GM18868 (cell line): ENCODE measurements at regions not wholly inside any gene's neighbourhood (a gene's known extent, or its start where the extent isn't known, plus 50 kb on each side); places are given as distances from the start of the nearest gene placed in this dataset.
"Not testable (repeated sequence)": the region's sequence is repeated elsewhere in the genome, so short reads cannot be mapped to it uniquely, and the experiment has no call there.

ENCODE experiments used
- ATAC-seq: cut with Tn5 transposase; IDR thresholded peaks from one replicate; pipeline ENCODE4 v1.9.1; 2021; ENCODE audit warnings: mild to moderate bottlenecking, moderate library complexity; ENCODE audit not compliant: unreplicated experiment

- no peak for ATAC-seq
Measured at GRCh38 chr6:4677751-4678065, 98.5 kb upstream of the CDYL start.

- ATAC-seq: no peak
Measured at GRCh38 chr6:4677011-4677750, 99.0 kb upstream of the CDYL start.

DNA sequence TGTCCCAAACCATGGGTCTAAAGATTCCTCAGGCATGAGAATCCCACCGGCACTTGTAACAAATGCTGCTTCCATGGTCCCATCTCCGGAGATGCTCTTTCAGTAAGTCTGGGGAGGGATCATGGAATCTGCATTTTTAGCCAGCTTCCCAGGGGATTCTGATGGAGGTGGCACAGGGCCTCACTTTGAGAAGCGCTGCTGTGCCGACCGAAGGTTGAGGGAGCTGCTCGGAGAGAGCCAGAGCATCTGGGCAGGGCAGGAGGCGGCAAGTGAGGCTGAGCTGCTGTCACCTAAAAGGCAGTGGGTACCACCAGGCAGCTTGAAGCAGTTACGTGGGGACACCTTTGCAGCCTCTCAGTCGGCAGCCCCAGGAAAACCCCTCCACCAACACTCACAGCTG, 100.2 kb upstream of the CDYL start:
- ATAC-seq: no peak

GRCh38 chr6:4675121-4675520, 101.1 kb upstream of the CDYL start:
- no peak for ATAC-seq

GRCh38 chr6:4673861-4674260, 102.3 kb upstream of the CDYL start:
- ATAC-seq: no peak

DNA sequence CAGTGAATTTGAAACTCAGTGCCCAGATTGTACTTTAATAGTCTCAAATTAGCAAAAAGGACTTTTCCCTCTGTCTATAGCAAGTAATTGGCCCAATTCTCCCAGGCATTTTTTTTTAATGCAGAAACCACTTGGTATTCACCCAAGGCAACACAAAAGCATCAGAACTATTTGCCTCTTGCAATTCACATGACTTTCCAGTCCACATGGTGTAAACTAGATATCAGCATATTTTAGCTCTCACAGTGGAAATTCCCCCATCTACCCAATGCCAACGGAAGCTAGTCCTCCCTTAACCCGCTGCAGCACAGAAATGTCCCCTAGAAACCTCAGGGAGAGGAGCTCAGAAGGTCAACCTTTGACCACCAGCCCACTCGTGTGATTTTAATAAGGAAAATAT, 103.4 kb upstream of the CDYL start:
- no peak for ATAC-seq

DNA sequence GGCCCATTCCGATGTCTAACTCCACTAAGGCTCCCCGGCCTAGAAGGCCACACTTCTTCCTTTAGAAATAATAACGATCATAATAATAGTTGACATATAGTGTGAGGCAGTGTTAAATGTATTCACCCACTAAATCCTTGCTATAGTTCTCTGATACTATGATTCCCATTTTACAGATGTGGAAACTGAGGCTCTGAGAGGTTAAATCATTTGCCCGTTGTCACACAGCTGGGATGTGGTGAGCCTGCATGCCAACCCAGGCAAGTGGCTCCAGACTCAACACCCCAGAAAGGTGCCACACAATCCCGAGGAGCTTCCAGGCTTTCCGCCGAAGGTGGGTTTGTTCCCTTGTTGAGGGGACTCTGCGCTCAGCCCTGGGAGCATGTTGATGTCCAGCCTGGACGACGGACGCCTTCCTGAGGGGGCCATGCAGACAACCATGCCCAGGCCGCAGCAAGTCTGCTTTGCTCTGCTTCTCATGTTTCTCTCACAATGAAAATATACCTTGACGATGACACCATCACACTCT, 104.6 kb upstream of the CDYL start:
- ATAC-seq: no peak

- ATAC-seq: no peak
Measured at GRCh38 chr6:4670824-4671409, 105.3 kb upstream of the CDYL start.

DNA sequence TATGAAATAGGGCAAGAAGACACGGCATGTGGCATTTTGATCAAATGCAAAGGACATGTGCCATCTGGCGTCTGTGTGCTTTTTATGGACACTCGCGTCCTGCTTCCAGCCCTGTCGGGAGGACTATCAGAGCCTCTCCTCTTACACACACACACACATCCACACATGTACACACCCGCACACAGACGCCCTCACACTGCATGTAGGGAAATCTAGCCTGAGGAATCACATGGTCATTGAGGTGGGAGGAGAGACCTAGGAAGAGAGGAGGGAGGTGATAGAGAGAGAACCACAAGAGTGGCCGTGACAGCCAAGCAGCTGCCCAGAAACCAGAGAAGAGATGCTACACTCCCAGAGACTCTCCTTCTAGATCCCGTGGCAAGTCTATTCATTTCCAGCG, 105.9 kb upstream of the CDYL start:
- ATAC-seq: no peak

- no peak for ATAC-seq
Measured at GRCh38 chr6:4668271-4669179, 107.7 kb upstream of the CDYL start.

DNA sequence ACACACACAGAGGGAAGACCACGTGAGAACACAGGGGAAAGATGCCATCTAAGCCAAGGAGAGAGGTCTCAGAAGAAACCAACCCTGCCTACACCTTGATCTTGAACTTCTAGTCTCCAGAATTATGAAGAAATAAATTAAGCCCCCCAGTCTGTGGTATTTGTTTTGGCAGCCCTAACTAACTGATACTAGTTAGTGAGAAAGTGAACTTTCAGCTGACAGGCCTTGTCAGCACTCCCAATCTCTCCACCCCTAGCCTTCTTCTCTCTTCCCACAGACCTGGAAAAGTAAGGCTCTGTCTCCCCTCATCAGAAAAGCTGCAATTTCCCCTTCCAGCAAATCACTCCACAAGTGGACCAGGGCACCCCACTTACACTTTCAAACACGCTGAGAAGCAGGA, 108.6 kb upstream of the CDYL start:
- no peak for ATAC-seq

DNA sequence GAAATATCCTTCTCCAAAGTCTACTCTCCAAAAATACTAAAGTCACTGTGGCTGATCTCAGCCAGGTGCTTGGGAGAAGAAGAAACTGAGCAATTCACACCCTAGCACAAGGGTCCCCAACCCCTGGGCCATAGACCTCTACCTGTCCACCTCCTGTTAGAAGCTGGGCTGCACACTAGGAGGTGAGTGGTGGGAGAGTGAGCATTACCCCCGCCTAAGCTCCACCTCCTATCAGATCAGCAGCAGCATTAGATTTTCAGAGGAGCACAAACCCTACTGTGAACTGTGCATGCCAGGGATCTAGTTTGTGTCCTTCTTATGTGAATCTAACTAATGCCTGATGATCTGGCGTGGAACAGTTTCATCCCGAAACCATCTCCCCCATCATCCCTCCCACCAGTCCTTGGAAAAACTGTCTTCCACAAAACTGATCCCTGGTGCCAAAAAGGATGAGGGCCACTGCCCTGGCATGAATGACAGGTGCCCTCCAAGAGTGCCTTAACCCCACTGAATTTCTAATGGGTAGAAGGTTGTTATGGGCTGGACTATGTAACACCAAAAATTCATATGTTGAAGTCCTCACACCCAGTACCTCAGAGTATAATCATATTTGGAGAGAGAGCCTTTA, 109.2 kb upstream of the CDYL start:
- no peak for ATAC-seq

- ATAC-seq: no peak
Measured at GRCh38 chr6:4665489-4666417, 110.5 kb upstream of the CDYL start.

- ATAC-seq: no peak
Measured at GRCh38 chr6:4664911-4665310, 111.3 kb upstream of the CDYL start.

- ATAC-seq: no peak
Measured at GRCh38 chr6:4664117-4664626, 112.0 kb upstream of the CDYL start.

GRCh38 chr6:4662886-4663285, 113.3 kb upstream of the CDYL start:
- no peak for ATAC-seq

- no peak for ATAC-seq
Measured at GRCh38 chr6:4661391-4661790, 114.8 kb upstream of the CDYL start.

DNA sequence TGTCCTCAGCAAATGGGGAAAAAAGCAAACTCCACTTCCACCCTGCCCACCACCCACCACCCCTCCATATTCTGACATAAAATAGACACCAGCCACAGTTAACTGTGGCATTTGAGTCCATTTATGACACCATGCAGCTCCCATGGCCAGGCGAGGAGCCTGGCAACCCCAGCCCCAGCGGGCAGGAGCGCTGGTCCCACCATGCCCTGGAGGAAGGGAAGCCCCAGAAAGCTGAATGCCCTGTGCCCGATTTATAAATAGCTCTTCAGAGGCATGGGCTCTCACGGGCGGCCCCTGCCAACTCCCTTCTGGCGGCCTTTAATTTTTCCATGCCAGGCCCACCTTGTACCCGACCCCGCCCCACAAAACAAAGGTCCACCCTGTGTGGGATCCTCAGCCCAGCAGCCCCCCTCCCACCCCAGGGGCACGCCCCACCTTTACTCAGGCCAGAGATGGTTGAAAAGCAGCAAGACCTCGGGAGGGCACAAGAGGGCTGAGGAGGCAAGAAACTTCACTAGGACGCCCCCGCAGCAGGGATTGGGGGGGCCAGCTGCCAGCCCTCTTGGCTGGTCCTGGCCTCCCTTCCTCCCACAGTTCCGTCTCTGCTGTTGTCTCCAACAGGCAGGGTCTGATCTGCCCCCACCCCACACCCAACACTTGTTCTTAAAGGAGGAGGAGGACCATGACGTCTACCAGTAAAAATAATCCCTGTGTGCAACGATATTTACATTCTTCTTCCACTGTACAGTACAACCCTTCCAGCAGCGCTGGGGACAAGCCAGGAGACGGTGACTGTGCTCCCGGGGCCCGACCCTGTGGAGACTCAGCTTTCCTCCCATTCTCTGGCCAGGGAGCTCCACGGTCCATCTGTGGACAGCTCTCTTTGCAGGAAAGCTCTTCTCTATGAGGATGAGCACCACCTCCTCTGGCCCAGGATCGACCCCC, 115.6 kb upstream of the CDYL start:
- ATAC-seq: no peak

- not testable (repeated sequence) for ATAC-seq
Measured at GRCh38 chr6:4659719-4660118, 116.5 kb upstream of the CDYL start.
